ENCODE measurements at regions not wholly inside any gene's neighbourhood (a gene's known extent, or its start where the extent isn't known, plus 50 kb on each side); places are given as distances from the start of the nearest gene placed in this dataset.
A peak's percentile ranks its signal among the peaks of the same experiment; 100 is the strongest.
"Not testable (repeated sequence)": the region's sequence is repeated elsewhere in the genome, so short reads cannot be mapped to it uniquely, and the experiment has no call there.

- DNase-seq (ENCODE audit: low read depth) = peak; percentile 24
These were observed 152.4 kb downstream of the ABCC12 start for GRCh38 chr16:48003206-48003907.

GRCh38 chr16:48001324-48001895, 154.4 kb downstream of the ABCC12 start:
- DNase-seq (ENCODE audit: low read depth) = no peak

DNA sequence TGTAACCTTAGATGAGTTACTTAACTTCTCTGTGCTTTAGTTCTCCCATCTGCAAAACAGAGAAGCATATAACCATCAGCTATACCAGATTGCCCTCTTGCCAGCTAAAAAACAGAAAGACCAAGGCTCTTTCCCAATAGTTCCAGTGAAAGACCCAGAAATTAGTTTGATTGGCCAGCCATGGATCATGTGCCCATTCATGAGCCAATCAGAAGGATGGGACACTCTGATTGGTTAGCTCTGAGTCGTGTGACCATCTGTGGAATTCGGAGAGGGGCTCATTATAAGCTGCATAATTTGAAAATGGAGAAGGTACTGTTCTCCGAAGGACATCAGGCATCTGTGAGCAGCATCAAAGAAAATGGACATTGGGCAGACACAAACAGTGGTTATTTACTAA, 155.2 kb downstream of the ABCC12 start:
- DNase-seq (ENCODE audit: low read depth) = no peak

- DNase-seq (ENCODE audit: low read depth) = no peak
These were observed 156.2 kb downstream of the ABCC12 start for GRCh38 chr16:47999595-47999994.

DNA sequence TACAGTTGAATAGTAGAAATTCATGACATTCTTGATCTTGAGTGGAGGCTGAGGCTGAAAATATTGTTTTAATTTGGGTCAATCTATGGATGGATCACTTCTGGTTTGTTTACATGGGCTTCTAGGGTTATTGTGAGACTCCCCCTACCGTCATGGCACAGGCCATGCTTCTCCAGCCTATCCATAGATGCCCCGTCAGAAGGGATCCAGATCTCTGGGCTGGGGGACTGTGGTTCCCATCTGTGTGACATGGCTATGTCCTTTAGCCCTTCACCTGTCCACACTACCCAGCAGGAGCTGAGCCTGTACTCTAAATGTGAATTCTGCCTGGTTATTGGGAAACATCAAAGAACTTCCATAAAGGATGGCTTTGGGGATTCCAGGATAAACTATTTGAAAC, 160.4 kb downstream of the ABCC12 start:
- DNase-seq (ENCODE audit: low read depth) = no peak

DNA sequence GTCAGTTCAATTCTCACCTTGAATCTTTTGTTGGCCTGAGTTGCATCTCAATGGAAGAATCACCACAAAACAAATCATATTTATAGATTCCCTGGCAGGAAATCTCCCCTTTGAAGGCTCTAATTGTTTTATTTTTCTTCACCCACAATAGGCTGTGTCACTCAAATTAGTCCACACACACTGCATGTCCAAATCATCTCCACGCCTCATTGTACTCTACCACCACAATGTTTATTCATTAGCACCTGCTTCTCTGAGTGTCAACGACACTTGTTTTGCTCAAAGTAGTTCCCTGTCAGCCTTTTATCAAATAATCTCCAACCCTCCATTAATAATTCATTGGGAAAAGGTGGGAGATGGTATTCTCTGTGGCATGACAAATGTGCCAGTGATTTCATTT, 164.3 kb downstream of the ABCC12 start:
- no peak for DNase-seq (ENCODE audit: low read depth)

GRCh38 chr16:47990676-47991075, 165.1 kb downstream of the ABCC12 start:
- no peak for DNase-seq (ENCODE audit: low read depth)

GRCh38 chr16:47987136-47987535, 168.7 kb downstream of the ABCC12 start:
- no peak for DNase-seq (ENCODE audit: low read depth)

DNA sequence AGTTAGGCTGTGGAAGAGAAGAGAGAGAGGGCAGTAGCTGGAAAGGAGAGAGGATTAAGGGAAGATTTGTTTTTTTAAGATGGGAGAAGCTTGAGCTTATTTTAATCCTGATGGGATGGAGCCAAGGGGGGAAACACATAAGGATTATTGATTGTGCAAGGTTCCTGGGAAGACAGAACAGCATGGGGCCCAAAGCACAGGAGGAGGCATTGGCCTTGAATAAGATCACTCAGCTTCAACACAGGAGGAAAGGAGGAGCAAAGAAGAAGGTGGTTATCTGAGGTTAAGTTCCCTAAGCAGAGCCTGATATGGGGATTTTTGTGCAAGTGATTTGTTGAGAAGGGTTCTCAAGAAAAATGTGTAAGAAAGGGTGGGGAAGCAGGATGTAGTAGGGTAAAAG, 169.8 kb downstream of the ABCC12 start:
- DNase-seq (ENCODE audit: low read depth) = no peak

DNA sequence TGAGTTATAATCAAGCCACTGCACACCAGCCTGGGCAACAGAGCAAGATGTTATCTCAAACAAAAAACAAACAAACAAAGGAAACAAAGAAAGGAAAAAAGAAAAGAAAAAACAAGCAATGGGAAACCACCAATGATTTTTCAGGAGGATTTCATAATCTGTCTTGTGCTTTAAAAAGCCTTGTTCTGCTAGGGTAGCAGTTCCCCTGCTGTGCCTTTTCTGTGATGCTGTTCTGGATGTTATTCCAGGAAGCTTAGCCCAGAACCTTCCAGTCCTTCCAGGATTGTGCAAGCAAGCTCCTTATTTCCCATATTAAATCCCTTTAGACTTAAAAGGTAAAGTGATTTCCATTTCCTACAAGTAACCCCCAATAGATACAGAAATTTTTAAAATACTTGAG, 171.1 kb downstream of the ABCC12 start:
- no peak for DNase-seq (ENCODE audit: low read depth)

- DNase-seq (ENCODE audit: low read depth) = no peak
These were observed 171.7 kb downstream of the ABCC12 start for GRCh38 chr16:47983999-47984580.

- no peak for DNase-seq (ENCODE audit: low read depth)
These were observed 175.6 kb downstream of the ABCC12 start for GRCh38 chr16:47980212-47980611.

- DNase-seq (ENCODE audit: low read depth) = no peak
These were observed 176.1 kb downstream of the ABCC12 start for GRCh38 chr16:47979616-47980182.

DNA sequence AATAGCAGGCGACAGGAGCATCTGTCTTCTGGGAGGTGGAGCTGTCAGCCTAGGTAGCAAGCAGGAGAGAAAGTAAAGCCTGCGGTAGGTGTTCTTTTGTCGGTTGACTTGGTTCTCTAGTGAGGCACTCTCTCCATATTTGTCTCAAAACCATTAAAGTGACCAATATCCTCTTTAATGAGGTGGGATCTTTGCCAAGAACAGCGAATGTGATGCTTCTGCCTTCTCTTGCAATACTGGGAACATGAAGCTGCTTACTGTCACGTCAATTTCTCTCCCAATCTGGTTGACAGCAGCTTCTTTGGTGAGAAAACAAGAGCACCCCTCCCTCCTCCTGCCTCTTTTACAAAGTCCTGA, 176.7 kb downstream of the ABCC12 start:
- no peak for DNase-seq (ENCODE audit: low read depth)

DNA sequence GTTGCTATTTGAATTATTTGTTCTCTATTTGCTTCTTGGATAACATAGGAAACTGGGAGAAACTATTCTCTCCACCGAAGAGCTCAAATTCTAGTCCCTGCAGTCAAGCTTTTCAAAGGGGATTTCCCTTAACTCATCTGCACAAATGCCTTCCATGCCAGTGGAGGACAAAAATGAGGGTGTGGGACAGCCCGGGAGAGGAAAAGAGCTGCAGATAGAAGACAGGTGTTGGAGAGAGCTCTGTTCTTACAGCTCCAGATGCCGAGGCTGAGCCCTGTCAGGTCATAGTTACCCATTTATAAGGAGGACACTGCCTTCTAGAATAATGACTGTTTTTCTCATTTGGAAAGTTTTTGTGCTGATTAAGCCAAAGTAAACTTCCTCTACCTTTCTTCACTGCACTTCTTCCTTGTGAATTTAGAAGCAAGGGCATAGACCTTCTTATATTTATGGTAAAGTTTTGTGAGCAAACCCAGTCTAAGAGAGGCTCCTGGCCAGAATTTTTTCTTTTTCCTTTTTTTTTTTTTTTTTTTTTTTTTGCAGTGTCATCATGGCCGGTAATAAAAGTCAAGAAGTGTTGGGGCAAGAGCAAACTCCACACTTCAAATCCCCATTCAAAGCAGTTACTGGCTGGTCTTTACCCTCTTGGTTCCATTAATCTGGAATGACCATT, 177.2 kb downstream of the ABCC12 start:
- DNase-seq (ENCODE audit: low read depth) = no peak

- no peak for DNase-seq (ENCODE audit: low read depth)
These were observed 178.0 kb downstream of the ABCC12 start for GRCh38 chr16:47977802-47978201.

GRCh38 chr16:47976636-47977210, 179.1 kb downstream of the ABCC12 start:
- no peak for DNase-seq (ENCODE audit: low read depth)

DNA sequence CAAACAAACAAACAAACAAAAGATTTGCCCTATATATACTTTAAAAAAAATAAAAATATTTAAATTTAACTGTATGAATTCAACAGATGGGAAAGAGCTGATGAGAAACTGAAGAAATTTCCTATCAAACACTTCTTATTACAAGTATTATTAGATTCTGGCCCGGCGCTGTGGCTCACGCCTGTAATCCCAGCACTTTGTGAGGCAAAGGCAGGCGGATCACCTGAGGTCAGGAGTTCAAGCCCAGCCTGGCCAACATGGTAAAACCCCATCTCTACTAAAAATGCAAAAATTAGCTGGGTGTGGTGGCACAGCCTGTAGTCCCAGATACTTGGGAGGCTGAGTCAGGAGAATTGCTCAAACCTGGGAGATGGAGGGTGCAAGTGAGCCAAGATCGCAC, 180.8 kb downstream of the ABCC12 start:
- not testable (repeated sequence) for DNase-seq (ENCODE audit: low read depth)

DNA sequence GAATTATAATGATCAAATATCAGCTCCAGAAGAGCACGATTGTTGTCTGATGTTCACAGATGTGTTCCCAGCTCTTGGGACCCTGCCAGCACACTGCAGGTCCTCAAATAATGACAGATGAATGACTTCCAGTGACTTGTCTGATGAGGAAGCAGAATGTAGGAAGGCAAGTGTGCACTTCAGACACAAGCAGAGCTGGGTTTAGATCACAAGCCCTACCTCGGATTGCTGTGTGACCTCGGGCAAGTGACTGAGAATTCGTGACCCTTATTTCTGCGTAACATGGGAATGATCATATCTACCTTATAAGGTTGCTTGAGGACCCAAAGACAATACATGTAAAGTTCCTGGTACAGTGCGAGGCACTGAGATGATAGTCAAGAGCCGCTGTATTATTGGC, 182.2 kb downstream of the ABCC12 start:
- DNase-seq (ENCODE audit: low read depth) = no peak

DNA sequence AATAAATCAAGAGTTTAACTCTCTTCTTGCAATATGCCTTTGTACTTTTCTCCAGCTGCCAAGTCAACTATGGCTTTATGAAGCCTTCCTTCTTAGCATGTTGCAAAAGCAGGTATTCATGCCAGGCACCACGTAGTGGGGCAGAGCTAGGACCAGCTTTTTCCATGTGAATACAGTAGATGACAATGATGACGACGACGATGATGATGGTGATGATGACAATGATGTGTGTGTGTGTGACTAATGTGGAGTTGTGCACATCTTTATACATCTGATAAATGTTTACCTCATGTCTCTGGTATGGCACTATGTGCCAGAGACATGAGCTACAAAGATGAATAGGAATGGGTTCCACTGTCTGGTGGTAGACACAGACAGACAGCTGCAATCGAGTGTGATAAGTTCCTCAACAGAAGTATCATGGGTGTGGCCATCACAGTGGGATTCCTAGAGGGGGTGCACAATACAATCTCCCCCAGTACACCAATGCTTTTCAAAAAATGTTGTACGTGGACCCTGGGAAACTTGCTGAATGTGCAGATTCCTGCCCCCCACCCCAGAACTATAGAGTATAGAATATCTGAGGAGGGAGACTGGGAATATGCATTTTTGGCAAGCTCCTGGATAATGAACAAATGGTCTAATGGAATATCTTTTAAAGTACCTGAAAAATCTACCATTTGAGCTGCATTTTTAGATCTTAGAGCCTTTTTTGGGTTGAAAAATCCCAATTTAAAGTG, 183.4 kb downstream of the ABCC12 start:
- DNase-seq (ENCODE audit: low read depth) = no peak

DNA sequence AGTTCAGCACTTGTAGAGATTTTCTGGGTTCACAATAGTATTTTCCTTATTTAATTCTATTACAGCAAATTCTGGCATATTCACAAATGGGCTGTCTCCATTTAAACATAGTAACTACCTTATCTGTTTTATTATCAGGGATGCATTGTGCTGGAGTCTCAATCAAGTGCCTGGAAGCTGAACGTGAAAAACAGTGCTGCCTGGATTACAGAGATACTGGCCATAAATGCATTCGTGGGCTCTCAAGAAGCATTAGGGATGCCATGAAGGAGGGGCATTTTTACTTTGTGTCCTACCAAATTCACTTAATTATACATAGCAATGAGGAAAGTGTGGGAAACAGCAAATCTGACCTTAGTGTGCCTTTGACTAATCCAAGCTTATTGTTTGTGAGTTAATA, 184.6 kb downstream of the ABCC12 start:
- no peak for DNase-seq (ENCODE audit: low read depth)
